ENCODE measurements at regions not wholly inside any gene's neighbourhood (a gene's known extent, or its start where the extent isn't known, plus 50 kb on each side); places are given as distances from the start of the nearest gene placed in this dataset.

GRCh38 chr13:95502216-95502615 lies 50.3 kb upstream of the CLDN10 start:
- no peak for DNase-seq
